NCI-H446 (cell line): ENCODE measurements at regions not wholly inside any gene's neighbourhood (a gene's known extent, or its start where the extent isn't known, plus 50 kb on each side); places are given as distances from the start of the nearest gene placed in this dataset.

Source experiments
- DNase-seq, 2 experiments: peaks; one replicate each; lab custom pipeline; 2025; lab: John Stamatoyannopoulos, UW

GRCh38 chr12:126700096-126700495 is 1566.9 kb upstream of the TMEM132C start:
- no peak for DNase-seq

- no peak for DNase-seq
Observed at GRCh38 chr12:126704609-126705008, 1562.4 kb upstream of the TMEM132C start.

- no peak for DNase-seq
Observed at GRCh38 chr12:126706300-126706699, 1560.7 kb upstream of the TMEM132C start.

DNA sequence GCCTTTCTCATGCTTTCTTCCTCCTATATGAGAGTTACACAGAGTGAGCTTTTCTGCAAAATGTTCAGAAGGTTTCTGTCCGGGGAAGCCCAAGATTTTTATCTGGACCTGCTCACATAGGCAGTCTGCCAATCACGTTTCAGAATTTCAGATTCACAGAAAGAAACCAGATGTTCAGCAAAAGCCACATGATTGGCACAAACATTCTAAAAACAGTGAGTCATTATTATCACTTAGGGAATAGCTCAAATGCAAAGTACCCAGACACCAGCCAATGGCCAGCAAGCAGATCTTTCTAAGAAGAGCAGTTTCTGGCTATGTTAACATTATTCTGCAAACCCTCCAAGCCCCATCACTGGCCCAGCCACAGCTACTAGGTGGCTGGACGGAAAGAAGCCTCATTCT is 1558.5 kb upstream of the TMEM132C start:
- no peak for DNase-seq

GRCh38 chr12:126718365-126718764 is 1548.6 kb upstream of the TMEM132C start:
- DNase-seq: no peak

- DNase-seq: no peak
Observed at GRCh38 chr12:126719912-126720705, 1546.9 kb upstream of the TMEM132C start.

DNA sequence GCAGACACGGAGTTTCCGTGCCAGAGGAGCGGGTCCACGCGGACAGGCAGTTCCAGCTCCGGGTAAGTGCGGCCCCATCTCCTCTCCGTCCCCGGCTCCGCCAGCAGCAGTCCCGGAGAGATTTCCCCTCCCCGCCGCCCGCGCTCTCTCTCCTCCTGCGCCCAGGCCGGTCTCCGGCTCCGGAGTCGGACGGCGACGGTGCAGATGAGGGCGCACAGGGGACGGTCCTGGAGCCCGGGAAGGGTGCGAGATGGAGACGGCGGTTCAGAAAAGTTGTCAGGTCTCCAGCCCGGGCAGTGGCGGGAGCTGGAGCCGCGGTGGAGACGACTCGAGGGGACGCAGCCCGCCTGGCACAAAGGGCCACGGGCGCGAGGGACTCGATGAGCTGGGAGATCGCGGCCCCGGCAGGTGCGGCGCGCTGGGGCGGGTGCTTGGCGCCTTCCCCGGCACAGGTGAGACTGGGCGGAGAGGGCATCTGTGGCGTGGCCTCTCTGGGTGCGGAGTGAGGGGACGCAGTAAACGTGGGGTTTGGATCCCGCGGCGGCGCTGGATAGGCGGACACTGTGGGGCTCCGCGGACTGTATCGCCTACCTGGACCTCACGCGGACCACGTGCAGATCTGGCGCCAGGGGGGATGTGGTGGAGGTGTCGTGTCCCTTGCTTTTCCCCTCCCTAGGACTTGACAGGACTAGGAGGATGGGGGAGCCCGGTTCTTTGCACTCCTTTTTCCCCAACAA is 1540.3 kb upstream of the TMEM132C start:
- DNase-seq: no peak

- DNase-seq: no peak
Observed at GRCh38 chr12:126727218-126728075, 1539.5 kb upstream of the TMEM132C start.

- no peak for DNase-seq
Observed at GRCh38 chr12:126734296-126734695, 1532.7 kb upstream of the TMEM132C start.

DNA sequence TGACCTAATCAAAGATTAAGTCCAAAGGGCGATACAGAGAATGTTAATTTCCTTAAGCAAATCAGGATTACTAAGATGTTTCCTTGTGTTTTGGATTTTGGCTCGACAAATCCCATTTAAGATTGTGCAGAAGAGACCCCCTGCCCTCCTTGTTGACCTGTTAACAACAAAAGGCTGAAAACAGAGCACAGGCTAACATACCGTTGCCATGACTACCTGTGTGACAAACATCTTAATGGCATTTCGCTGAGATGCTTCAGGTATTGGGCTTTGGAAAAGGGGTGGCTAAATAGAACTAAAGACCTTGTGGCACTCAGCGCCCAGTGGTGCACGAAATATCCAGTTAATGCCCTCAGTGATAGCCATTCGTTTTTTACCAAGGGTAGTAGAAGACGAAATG is 1532.3 kb upstream of the TMEM132C start:
- no peak for DNase-seq

GRCh38 chr12:126741536-126742240 is 1525.3 kb upstream of the TMEM132C start:
- no peak for DNase-seq

- DNase-seq: no peak
Observed at GRCh38 chr12:126742241-126742641, 1524.7 kb upstream of the TMEM132C start.

DNA sequence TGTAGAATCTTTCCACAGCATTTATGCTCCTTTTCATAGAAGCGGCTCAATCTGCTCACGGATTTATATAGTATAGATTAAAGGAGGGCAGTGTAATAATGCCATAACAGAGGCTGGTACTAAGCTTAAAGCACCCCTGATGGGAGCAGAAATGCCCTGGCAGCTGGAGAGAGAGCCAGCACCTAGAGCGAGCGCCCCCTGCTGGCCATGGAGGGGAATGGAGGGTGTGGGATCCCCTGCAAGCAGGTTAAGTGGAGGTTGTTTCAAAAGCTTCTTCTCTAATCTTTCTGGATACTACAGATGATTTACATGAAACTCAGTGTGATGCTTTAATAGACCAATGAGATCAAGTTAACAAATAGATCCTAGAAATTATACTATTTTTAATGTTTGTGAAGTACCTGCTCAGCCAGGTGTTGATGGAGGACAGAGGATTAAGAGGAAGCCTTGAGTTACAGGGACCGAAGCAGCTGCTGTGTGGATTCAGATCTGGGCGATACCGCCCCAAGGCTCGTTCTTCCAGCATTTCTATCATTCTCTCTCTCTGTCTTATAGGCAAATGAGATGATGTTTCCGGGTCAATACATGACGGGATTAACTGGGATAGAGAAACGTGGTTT is 1519.3 kb upstream of the TMEM132C start:
- peak in 1 of 2 experiments; percentile 6 for DNase-seq

DNA sequence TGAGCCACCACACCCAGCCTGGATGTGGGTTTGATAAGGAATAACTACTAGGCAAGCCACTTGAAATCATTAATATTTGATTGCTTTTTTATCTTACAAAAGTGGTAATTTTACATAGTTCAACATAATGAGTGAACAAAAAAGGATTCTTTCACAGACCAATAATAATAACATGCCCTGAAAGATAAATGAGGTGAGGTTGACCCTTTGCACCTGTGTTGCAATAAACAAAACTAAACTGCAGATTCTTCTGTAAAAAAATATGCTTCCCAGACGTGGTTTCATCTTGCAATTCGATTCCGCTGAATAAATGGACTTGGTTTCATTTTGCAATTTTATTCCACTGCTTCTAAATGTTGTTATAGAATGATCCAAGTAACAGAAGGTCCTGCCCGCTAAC is 1514.9 kb upstream of the TMEM132C start:
- DNase-seq: no peak

GRCh38 chr12:126757326-126757725 is 1509.6 kb upstream of the TMEM132C start:
- DNase-seq: no peak

- no peak for DNase-seq
Observed at GRCh38 chr12:126760092-126760491, 1506.9 kb upstream of the TMEM132C start.

GRCh38 chr12:126761420-126761819 is 1505.5 kb upstream of the TMEM132C start:
- DNase-seq: no peak

DNA sequence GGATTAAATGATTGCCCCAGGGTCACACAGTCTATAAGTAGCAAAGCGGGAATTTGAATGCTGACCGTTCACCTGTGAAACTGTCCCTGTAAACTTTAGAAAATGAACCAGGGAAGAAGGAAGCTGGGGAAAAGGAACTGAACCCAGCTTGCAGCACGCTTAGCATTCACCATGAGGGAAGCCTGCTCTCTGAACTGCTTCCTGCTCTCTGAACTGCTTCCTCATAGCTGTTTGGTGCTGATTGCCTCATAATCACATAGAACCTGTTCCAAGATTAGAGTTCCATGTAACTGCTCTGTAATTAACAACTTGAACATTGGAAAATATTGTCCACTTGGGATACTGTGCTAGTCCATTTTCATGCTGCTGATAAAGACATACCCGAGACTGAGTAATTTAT is 1504.8 kb upstream of the TMEM132C start:
- DNase-seq: no peak

GRCh38 chr12:126763359-126763758 is 1503.6 kb upstream of the TMEM132C start:
- DNase-seq: no peak

DNA sequence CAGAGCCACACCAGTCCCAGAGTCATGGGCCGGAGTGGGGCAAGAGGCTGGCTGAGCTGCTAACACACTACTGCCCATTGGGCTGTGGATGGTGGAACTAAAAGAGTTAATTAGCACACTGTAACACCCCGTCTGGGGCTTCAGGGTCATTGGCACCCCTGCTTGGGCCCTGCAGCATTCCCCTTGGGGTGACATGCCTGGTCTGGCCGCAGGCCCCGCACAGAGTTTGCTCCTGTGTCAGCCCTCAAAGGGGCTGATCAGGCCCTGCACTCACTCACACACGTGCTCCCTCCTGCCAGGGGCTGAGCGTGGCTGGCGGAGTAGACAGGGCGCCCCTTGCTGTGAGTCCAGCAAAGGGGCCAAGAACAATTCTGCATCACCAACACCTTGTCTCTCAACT is 1499.6 kb upstream of the TMEM132C start:
- DNase-seq: no peak

DNA sequence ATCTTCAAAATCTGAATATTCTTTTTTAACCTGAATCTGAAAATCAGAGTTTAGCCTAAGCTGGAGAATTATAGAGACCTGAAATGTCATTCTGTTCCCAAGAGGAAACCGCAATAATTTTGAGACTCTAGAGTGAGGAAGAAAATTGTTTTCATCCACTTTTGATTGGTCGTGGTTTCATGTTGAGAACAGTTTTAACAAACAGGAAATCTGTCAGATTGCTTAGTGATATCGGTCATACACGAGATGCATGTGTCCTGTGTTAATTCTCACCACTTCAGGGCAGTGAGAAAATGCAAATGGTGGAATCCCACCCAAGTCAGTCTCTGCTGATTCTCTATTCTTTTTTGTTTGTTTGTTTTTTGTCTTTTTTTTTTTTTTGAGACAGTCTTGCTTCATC is 1498.5 kb upstream of the TMEM132C start:
- no peak for DNase-seq
